ENCODE measurements at regions not wholly inside any gene's neighbourhood (a gene's known extent, or its start where the extent isn't known, plus 50 kb on each side); places are given as distances from the start of the nearest gene placed in this dataset.

DNA sequence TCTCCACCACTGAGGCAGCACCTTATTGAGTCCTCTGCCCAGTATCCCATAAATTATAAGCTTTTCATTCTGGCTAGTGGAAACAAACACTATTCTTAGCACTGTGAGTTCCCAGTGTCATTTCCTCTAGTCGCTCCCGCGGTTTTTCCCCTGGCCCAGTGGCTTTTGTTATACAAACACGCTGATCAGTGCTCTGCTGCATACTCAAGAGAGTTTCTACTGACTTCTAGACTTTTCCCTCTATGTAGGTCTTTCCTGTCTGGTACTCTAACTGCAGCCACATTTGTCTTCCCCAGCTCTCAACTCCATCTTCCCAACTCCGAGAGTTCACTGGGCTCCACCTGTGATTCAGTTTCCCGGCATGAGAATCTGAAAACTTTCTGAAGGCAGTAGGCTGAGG lies 556.6 kb upstream of the SALL1 start:
- no peak overlapping the region for H3K4me3 ChIP-seq (ENCODE audit: control insufficient read depth, low read depth, low read length)
- no peak for DNase-seq (ENCODE audit: low read depth)
- TF ChIP-seq, protein P1, sequence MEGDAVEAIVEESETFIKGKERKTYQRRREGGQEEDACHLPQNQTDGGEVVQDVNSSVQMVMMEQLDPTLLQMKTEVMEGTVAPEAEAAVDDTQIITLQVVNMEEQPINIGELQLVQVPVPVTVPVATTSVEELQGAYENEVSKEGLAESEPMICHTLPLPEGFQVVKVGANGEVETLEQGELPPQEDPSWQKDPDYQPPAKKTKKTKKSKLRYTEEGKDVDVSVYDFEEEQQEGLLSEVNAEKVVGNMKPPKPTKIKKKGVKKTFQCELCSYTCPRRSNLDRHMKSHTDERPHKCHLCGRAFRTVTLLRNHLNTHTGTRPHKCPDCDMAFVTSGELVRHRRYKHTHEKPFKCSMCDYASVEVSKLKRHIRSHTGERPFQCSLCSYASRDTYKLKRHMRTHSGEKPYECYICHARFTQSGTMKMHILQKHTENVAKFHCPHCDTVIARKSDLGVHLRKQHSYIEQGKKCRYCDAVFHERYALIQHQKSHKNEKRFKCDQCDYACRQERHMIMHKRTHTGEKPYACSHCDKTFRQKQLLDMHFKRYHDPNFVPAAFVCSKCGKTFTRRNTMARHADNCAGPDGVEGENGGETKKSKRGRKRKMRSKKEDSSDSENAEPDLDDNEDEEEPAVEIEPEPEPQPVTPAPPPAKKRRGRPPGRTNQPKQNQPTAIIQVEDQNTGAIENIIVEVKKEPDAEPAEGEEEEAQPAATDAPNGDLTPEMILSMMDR (conservative IDR thresholded peaks at IDR 0.05; ENCODE audit: control insufficient read depth, insufficient read depth, low read depth, low read length) = no peak

DNA sequence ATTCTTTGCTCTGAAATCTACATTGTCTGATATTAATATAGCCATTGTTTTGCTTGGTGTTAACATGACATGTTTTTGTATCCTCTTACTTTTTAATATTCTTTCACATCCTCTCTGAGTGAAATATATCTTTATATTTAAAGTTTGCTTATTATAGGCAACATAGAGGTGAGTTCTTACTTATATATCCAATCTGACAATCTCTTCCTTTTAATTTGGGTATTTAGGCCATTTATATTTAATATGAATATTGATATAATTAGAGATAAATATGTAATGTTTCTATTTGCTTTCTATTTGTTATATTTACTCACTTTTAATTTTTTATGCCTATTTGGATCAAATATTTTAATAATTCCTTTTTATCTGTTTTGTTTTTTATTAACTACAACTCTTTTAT lies 554.1 kb upstream of the SALL1 start:
- TF ChIP-seq, protein P1 (conservative IDR thresholded peaks at IDR 0.05; ENCODE audit: control insufficient read depth, insufficient read depth, low read depth, low read length) = no peak
- no peak for DNase-seq (ENCODE audit: low read depth)

DNA sequence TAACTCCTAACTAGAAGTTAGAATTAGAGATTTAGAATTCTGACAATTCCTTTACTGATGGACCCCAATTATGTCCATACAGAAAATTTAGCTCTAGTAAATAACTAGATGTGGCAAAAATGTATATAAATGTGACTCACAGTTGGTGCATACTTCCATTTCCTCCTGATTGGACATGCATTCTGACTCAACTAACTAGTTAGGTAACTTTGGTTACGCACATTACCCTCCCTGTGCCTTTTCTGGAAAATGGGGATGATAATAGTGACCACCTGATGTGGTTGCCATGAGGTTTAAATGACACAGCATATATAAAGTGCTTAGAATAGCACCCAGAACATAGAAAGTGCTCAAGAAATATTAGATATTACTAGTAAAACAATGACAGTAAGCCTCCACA lies 550.0 kb upstream of the SALL1 start:
- no peak overlapping the region for H3K4me3 ChIP-seq (ENCODE audit: control insufficient read depth, low read depth, low read length)
- TF ChIP-seq, protein P1 (conservative IDR thresholded peaks at IDR 0.05; ENCODE audit: control insufficient read depth, insufficient read depth, low read depth, low read length) = no peak
- no peak for DNase-seq (ENCODE audit: low read depth)

More for the DNA sequence above, 554.1 kb upstream of the SALL1 start:
- H3K4me3 ChIP-seq (ENCODE audit: control insufficient read depth, low read depth, low read length) = no peak overlapping the region

DNA sequence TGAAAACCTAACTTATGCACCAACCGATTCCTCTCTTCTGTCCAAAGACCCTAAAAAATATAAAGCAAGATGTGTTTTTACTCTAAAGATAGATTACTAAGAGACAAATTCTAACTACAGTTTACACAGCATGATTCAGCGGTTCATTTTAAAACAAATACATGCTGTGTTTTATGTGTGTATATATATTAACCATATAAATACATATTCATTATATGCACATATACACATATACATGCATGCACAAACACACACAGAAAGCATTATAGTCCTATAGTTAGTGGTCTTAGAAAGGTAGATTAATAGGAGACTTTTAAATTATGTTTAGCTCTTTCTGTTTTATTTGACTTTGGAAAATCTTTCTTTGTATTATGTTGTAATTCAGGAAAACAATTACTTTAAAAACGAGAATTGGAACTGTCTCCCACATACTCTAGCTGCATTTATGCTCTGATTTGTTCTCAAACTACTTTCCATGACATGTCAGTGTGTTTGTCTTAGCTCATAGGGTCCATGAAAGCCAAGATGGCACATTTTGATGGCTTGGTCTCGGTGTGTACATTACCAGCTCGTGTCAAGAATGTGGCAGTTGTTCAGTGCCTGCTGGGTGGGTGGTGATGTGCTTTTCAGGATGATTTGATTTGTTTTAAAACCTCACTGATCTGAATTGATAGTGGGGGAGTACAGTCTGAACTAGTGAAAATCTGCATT lies 548.8 kb upstream of the SALL1 start:
- no peak overlapping the region for H3K4me3 ChIP-seq (ENCODE audit: control insufficient read depth, low read depth, low read length)
- TF ChIP-seq, protein P1 (conservative IDR thresholded peaks at IDR 0.05; ENCODE audit: control insufficient read depth, insufficient read depth, low read depth, low read length) = no peak
- DNase-seq (ENCODE audit: low read depth) = no peak

DNA sequence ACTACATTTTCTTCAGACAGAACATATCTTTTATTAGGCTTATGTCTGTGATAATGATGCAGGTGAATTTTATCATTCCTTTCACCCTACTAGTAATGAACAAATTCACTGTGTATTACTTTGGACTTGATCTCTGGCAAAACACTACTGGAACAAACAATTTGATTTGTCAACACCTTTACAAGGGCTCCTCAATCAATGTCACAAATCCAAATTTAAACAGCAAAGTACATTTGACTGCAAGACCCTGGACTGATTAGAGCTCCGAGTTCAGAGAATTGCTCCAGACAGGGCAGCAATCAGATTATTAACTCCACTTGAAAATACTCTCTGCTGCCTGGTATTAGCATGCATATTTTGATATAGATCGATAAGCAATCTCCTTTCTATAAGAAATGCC lies 547.6 kb upstream of the SALL1 start:
- H3K4me3 ChIP-seq (ENCODE audit: control insufficient read depth, low read depth, low read length) = no peak overlapping the region
- TF ChIP-seq, protein P1 (conservative IDR thresholded peaks at IDR 0.05; ENCODE audit: control insufficient read depth, insufficient read depth, low read depth, low read length) = no peak

DNA sequence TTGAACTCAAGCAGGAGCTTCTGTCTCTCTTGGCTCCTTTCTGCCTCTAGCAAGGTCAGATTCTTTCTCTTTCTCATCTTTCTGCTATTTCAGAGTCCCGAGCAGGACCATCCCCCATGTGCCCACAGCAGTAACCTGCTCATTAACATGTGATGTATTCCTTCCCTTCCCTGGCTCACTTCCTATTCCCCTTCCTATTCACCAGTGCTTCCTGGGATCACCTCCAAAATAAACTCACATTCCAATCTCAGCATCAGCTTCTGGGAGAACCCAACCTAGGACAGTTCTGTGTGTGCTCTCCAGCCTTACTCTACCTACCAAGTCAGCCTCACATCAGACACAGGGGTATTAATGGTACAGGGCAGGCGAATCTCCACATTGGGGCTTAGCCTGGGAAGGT lies 546.4 kb upstream of the SALL1 start:
- H3K4me3 ChIP-seq (ENCODE audit: control insufficient read depth, low read depth, low read length) = no peak overlapping the region
- no peak for DNase-seq (ENCODE audit: low read depth)
- TF ChIP-seq, protein P1 (conservative IDR thresholded peaks at IDR 0.05; ENCODE audit: control insufficient read depth, insufficient read depth, low read depth, low read length) = no peak

More for the DNA sequence above, 547.6 kb upstream of the SALL1 start:
- DNase-seq (ENCODE audit: low read depth) = no peak
